ENCODE measurements at regions not wholly inside any gene's neighbourhood (a gene's known extent, or its start where the extent isn't known, plus 50 kb on each side); places are given as distances from the start of the nearest gene placed in this dataset.

DNA sequence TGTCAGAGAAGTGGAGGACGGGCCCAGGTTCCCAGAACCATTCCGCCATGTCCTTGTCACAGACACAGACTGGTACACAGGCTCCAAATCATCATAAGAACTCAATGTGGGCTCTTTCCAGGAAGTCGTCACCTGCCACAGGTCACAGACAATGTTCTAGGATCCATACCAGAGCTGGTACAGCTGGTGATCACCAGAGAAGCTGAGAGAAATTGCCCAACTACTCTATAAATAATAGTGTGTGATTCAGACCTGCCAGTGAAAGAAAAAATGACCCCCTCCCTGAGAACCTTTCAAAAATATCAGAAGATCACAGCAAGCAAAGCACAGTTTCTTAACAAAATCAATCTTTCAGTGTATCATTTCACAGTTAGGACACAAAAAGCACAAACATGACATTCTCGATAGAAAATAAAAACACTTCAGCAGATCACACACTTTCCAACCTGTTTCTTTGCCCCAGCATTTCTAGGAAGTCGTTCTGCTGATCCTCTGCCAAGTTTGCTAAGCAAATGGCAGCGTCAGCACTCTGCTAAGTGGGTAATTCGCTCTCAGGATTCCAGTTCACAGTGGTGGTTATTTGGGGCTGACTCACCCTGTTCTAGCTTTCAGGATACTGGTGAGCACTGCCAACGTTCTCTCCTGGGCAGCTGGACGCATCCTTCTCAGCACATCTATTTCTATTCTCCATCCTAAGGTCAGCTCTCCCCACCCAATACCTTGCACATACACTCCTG lies 223.3 kb upstream of the SFSWAP start:
- H3K27me3 ChIP-seq (ENCODE audit: insufficient read depth, low read length): no peaks in the 10 kb centered on the region
- H3K4me2 ChIP-seq (ENCODE audit: low read length): no peak overlapping the region
- no peak overlapping the region for H2BK12ac ChIP-seq (ENCODE audit: low read length)
- no peak overlapping the region for H3K4ac ChIP-seq (ENCODE audit: low read depth, low read length)
- no peak overlapping the region for H2AFZ ChIP-seq (ENCODE audit: insufficient read depth, low read length, poor library complexity)
- H3K79me1 ChIP-seq (ENCODE audit: low read length): no peaks in the 10 kb centered on the region
- no peaks in the 10 kb centered on the region for H3K9me3 ChIP-seq (ENCODE audit: insufficient read depth, low read depth, low read length)
- no peak overlapping the region for H3K27ac ChIP-seq (ENCODE audit: low read depth, low read length)
- H3K36me3 ChIP-seq (ENCODE audit: control insufficient read depth in 1 of 2, insufficient read depth in 2 of 2, low read length in 2 of 2): no peaks in the 10 kb centered on the region
- no peak overlapping the region for H2BK5ac ChIP-seq (ENCODE audit: low read depth, low read length, poor library complexity)
- H3K4me1 ChIP-seq (ENCODE audit: control insufficient read depth in 1 of 2, insufficient read depth in 2 of 2, low read length in 2 of 2): no peaks in the 10 kb centered on the region
- no peak overlapping the region for H3K23ac ChIP-seq (ENCODE audit: low read length)
- H3K18ac ChIP-seq (ENCODE audit: low read length): no peak overlapping the region
- no peak overlapping the region for H3K9ac ChIP-seq (ENCODE audit: low read length)
- no peaks in the 10 kb centered on the region for H3K79me2 ChIP-seq (ENCODE audit: control insufficient read depth, insufficient read depth, low read length, poor library complexity)
- no peak overlapping the region for H4K12ac ChIP-seq (ENCODE audit: low read depth, low read length)
- no peak overlapping the region for H3K14ac ChIP-seq (ENCODE audit: low read length)
- no peak overlapping the region for H4K8ac ChIP-seq (ENCODE audit: low read depth, low read length)
- no peak overlapping the region for H2BK120ac ChIP-seq (ENCODE audit: insufficient read depth, low read length, poor library complexity)
- peak in 1 of 2 donors; percentile 5 for DNase-seq
- no peak overlapping the region for H4K91ac ChIP-seq (ENCODE audit: low read depth, low read length)
- no CpG with 5 or more reads among the region's 9 CpGs for WGBS (ENCODE audit: extremely low coverage, insufficient coverage, insufficient read length)
- H3K4me3 ChIP-seq (ENCODE audit: low read depth, low read length): no peak overlapping the region
- H2AK5ac ChIP-seq (ENCODE audit: low read length): no peak overlapping the region

DNA sequence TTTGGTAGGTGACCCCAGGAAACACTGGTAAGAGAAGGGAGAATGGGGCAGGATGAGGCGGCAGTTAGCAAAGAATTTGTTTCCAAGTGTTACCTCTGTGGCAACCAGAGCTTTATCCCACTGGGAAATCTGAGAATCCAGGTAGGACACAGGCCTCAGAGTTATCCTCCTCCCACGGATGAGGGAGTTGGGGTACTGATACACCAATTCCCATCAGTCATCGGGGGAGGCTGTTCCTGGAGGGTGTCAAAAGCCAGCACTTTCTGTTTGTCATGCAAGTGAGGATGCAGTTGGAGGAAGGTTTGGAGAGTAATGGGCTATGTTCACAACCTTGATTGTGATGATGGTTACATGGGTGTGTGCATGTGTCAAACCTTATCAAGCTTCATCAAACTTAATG lies 221.2 kb upstream of the SFSWAP start:
- H3K4me3 ChIP-seq (ENCODE audit: low read depth, low read length): no peak overlapping the region
- H2BK5ac ChIP-seq (ENCODE audit: low read depth, low read length, poor library complexity): no peak overlapping the region
- H2BK120ac ChIP-seq (ENCODE audit: insufficient read depth, low read length, poor library complexity): no peak overlapping the region
- H4K91ac ChIP-seq (ENCODE audit: low read depth, low read length): no peak overlapping the region
- H3K79me1 ChIP-seq (ENCODE audit: low read length): no peaks in the 10 kb centered on the region
- H2AK5ac ChIP-seq (ENCODE audit: low read length): no peak overlapping the region
- H2AFZ ChIP-seq (ENCODE audit: insufficient read depth, low read length, poor library complexity): no peak overlapping the region
- no peak overlapping the region for H3K4ac ChIP-seq (ENCODE audit: low read depth, low read length)
- no peak overlapping the region for H2BK12ac ChIP-seq (ENCODE audit: low read length)
- no CpG with 5 or more reads among the region's 3 CpGs for WGBS (ENCODE audit: extremely low coverage, insufficient coverage, insufficient read length)
- no peak overlapping the region for H3K27ac ChIP-seq (ENCODE audit: low read depth, low read length)
- DNase-seq: no peak
- no peak overlapping the region for H3K14ac ChIP-seq (ENCODE audit: low read length)
- no peak overlapping the region for H4K12ac ChIP-seq (ENCODE audit: low read depth, low read length)
- no peak overlapping the region for H3K18ac ChIP-seq (ENCODE audit: low read length)
- no peaks in the 10 kb centered on the region for H3K4me1 ChIP-seq (ENCODE audit: control insufficient read depth in 1 of 2, insufficient read depth in 2 of 2, low read length in 2 of 2)
- no peak overlapping the region for H3K23ac ChIP-seq (ENCODE audit: low read length)
- no peak overlapping the region for H3K4me2 ChIP-seq (ENCODE audit: low read length)
- H4K8ac ChIP-seq (ENCODE audit: low read depth, low read length): no peak overlapping the region
- no peaks in the 10 kb centered on the region for H3K36me3 ChIP-seq (ENCODE audit: control insufficient read depth in 1 of 2, insufficient read depth in 2 of 2, low read length in 2 of 2)
- H3K9ac ChIP-seq (ENCODE audit: low read length): no peak overlapping the region
- H3K79me2 ChIP-seq (ENCODE audit: control insufficient read depth, insufficient read depth, low read length, poor library complexity): no peaks in the 10 kb centered on the region
- no peaks in the 10 kb centered on the region for H3K9me3 ChIP-seq (ENCODE audit: insufficient read depth, low read depth, low read length)
- H3K27me3 ChIP-seq (ENCODE audit: insufficient read depth, low read length): no peaks in the 10 kb centered on the region

DNA sequence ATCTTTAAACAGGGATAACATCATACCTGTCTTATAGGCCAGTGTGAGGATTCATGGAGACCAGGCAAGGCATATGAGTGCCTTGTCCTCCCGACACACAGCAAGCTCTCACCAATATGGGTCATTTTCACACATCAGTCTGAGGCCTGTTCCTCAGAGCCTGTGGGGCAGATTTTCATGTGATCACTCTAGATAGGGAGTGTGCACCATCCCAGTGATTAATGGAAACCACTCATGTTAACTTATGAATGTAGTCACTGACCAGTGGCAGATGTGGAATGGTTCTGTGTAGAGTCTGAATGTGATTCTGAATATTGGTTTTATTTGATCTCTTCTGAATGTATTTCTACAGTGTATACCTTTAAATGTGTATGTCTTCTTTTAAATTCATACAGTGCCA lies 219.7 kb upstream of the SFSWAP start:
- no peak overlapping the region for H3K23ac ChIP-seq (ENCODE audit: low read length)
- no peaks in the 10 kb centered on the region for H3K4me1 ChIP-seq (ENCODE audit: control insufficient read depth in 1 of 2, insufficient read depth in 2 of 2, low read length in 2 of 2)
- no peak overlapping the region for H3K4me2 ChIP-seq (ENCODE audit: low read length)
- no peak overlapping the region for H2BK120ac ChIP-seq (ENCODE audit: insufficient read depth, low read length, poor library complexity)
- no peaks in the 10 kb centered on the region for H3K79me1 ChIP-seq (ENCODE audit: low read length)
- H4K91ac ChIP-seq (ENCODE audit: low read depth, low read length): no peak overlapping the region
- no peak overlapping the region for H4K12ac ChIP-seq (ENCODE audit: low read depth, low read length)
- no peaks in the 10 kb centered on the region for H3K36me3 ChIP-seq (ENCODE audit: control insufficient read depth in 1 of 2, insufficient read depth in 2 of 2, low read length in 2 of 2)
- no peak overlapping the region for H3K4ac ChIP-seq (ENCODE audit: low read depth, low read length)
- H3K4me3 ChIP-seq (ENCODE audit: low read depth, low read length): no peak overlapping the region
- H2BK5ac ChIP-seq (ENCODE audit: low read depth, low read length, poor library complexity): no peak overlapping the region
- no peaks in the 10 kb centered on the region for H3K79me2 ChIP-seq (ENCODE audit: control insufficient read depth, insufficient read depth, low read length, poor library complexity)
- H3K9ac ChIP-seq (ENCODE audit: low read length): no peak overlapping the region
- H2BK12ac ChIP-seq (ENCODE audit: low read length): no peak overlapping the region
- H3K18ac ChIP-seq (ENCODE audit: low read length): no peak overlapping the region
- H3K9me3 ChIP-seq (ENCODE audit: insufficient read depth, low read depth, low read length): no peaks in the 10 kb centered on the region
- H3K14ac ChIP-seq (ENCODE audit: low read length): no peak overlapping the region
- H3K27me3 ChIP-seq (ENCODE audit: insufficient read depth, low read length): no peaks in the 10 kb centered on the region
- DNase-seq: no peak
- H2AK5ac ChIP-seq (ENCODE audit: low read length): no peak overlapping the region
- no peak overlapping the region for H4K8ac ChIP-seq (ENCODE audit: low read depth, low read length)
- H2AFZ ChIP-seq (ENCODE audit: insufficient read depth, low read length, poor library complexity): no peak overlapping the region
- no CpG with 5 or more reads among the region's 1 CpG for WGBS (ENCODE audit: extremely low coverage, insufficient coverage, insufficient read length)
- no peak overlapping the region for H3K27ac ChIP-seq (ENCODE audit: low read depth, low read length)

DNA sequence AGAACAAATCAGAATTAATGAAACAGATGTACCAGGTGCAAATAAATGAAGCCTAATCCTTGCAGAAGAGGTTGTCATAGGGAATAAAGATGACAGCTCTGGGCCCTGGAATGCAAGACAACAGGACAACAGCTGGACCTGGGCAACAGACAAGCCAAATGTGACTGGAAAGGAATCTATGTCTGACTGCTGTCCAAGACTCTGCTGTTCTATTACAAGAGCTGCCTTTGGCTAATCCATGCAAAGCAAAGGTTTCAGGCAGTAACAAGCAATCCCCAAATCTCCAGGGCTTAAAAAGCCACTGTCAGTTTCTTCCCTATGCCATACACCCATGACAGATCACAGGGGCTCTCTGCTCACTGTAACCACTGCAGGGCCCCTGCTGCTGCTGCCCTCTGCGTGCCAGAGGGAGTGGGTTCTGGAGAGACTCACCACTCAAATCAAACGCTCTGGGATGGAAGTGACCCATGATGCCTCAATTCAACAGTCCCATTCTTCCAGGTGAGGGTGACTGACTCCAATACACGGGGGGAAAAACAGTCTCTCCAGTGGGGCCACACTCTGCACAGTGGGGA lies 218.9 kb upstream of the SFSWAP start:
- no peaks in the 10 kb centered on the region for H3K4me1 ChIP-seq (ENCODE audit: control insufficient read depth in 1 of 2, insufficient read depth in 2 of 2, low read length in 2 of 2)
- no peak overlapping the region for H3K14ac ChIP-seq (ENCODE audit: low read length)
- no peak overlapping the region for H3K4me3 ChIP-seq (ENCODE audit: low read depth, low read length)
- H3K79me2 ChIP-seq (ENCODE audit: control insufficient read depth, insufficient read depth, low read length, poor library complexity): no peaks in the 10 kb centered on the region
- no peak overlapping the region for H2AFZ ChIP-seq (ENCODE audit: insufficient read depth, low read length, poor library complexity)
- no CpG with 5 or more reads among the region's 3 CpGs for WGBS (ENCODE audit: extremely low coverage, insufficient coverage, insufficient read length)
- H2AK5ac ChIP-seq (ENCODE audit: low read length): no peak overlapping the region
- DNase-seq: no peak
- no peak overlapping the region for H2BK12ac ChIP-seq (ENCODE audit: low read length)
- H3K18ac ChIP-seq (ENCODE audit: low read length): no peak overlapping the region
- H3K36me3 ChIP-seq (ENCODE audit: control insufficient read depth in 1 of 2, insufficient read depth in 2 of 2, low read length in 2 of 2): no peaks in the 10 kb centered on the region
- no peak overlapping the region for H3K27ac ChIP-seq (ENCODE audit: low read depth, low read length)
- H3K4ac ChIP-seq (ENCODE audit: low read depth, low read length): no peak overlapping the region
- no peak overlapping the region for H2BK120ac ChIP-seq (ENCODE audit: insufficient read depth, low read length, poor library complexity)
- H3K4me2 ChIP-seq (ENCODE audit: low read length): no peak overlapping the region
- no peak overlapping the region for H2BK5ac ChIP-seq (ENCODE audit: low read depth, low read length, poor library complexity)
- no peaks in the 10 kb centered on the region for H3K27me3 ChIP-seq (ENCODE audit: insufficient read depth, low read length)
- no peak overlapping the region for H4K12ac ChIP-seq (ENCODE audit: low read depth, low read length)
- H3K9me3 ChIP-seq (ENCODE audit: insufficient read depth, low read depth, low read length): no peaks in the 10 kb centered on the region
- no peak overlapping the region for H4K8ac ChIP-seq (ENCODE audit: low read depth, low read length)
- no peak overlapping the region for H3K23ac ChIP-seq (ENCODE audit: low read length)
- H4K91ac ChIP-seq (ENCODE audit: low read depth, low read length): no peak overlapping the region
- H3K9ac ChIP-seq (ENCODE audit: low read length): no peak overlapping the region
- no peaks in the 10 kb centered on the region for H3K79me1 ChIP-seq (ENCODE audit: low read length)

All from trophoblast cell (in vitro differentiated cells and primary cell).